AG04449 (cell line): ENCODE measurements at regions not wholly inside any gene's neighbourhood (a gene's known extent, or its start where the extent isn't known, plus 50 kb on each side); places are given as distances from the start of the nearest gene placed in this dataset.

ENCODE experiments used
- CTCF ChIA-PET: fragments of 350-600 bp; formaldehyde crosslinking; extraction: SDS; loops from one replicate; lab custom pipeline; 2021; ENCODE audit warnings: antibody characterized with exemption; lab: Yijun Ruan, JAX
- POLR2A ChIA-PET: fragments of 400-600, 350-600 bp; formaldehyde crosslinking; extraction: SDS; loops from one replicate; lab custom pipeline; 2020; ENCODE audit warnings: antibody characterized with exemption, inconsistent platforms; lab: Yijun Ruan, JAX
- DNase-seq: peaks from one replicate; pipeline ENCODE4 v3.0.0-alpha.2; 2010; ENCODE audit warnings: low read depth, low spot score
- H3K4me3 ChIP-seq: 2 replicates; pipeline ENCODE4 v1.5.1; 2011; ENCODE audit warnings: low read depth, mild to moderate bottlenecking, control low read depth, low read length
- TF ChIP-seq, protein P1 (sequence below): IDR thresholded peaks from one replicate; pipeline ENCODE4 v1.5.1; 2011; ENCODE audit warnings: mild to moderate bottlenecking, moderate library complexity, low read length, control low read depth, inconsistent platforms; ENCODE audit not compliant: insufficient read depth; ENCODE audit errors: missing control alignments

GRCh38 chr12:58357511-58357910, 416.1 kb downstream of the ATP23 start:
- no peak for DNase-seq
- no peak overlapping the region for H3K4me3 ChIP-seq
- ChIA-PET POLR2A (no interaction called here), CTCF (interaction anchor here (0.6 to 3.2 kb wide), 4 partner anchors 10 to 556 kb away, joined by 3 to 24 read pairs (median 7); no protein-coding TSS in a partner anchor)
- TF ChIP-seq, protein P1, sequence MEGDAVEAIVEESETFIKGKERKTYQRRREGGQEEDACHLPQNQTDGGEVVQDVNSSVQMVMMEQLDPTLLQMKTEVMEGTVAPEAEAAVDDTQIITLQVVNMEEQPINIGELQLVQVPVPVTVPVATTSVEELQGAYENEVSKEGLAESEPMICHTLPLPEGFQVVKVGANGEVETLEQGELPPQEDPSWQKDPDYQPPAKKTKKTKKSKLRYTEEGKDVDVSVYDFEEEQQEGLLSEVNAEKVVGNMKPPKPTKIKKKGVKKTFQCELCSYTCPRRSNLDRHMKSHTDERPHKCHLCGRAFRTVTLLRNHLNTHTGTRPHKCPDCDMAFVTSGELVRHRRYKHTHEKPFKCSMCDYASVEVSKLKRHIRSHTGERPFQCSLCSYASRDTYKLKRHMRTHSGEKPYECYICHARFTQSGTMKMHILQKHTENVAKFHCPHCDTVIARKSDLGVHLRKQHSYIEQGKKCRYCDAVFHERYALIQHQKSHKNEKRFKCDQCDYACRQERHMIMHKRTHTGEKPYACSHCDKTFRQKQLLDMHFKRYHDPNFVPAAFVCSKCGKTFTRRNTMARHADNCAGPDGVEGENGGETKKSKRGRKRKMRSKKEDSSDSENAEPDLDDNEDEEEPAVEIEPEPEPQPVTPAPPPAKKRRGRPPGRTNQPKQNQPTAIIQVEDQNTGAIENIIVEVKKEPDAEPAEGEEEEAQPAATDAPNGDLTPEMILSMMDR: no peak

DNA sequence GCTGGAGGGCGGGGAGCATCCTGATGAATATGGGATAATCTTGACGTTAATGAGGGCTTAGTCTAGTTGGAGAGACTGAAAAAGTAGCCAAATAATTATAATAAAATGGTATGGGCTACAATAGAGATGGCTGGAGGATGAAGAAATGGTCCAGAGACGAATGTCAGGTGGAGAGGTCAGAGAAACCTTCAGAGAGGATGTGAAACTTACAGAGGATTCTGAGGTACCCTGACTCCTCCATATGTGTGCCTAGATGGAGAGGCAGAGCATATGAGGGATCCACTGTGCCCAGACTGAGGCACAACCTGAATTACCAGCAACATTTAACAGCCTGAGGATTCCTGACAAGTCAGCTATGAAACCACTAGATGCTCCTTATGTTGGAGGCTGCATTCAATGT, 417.0 kb downstream of the ATP23 start:
- CTCF ChIA-PET: interaction anchor here (0.8 to 3.2 kb wide), 4 partner anchors 10 to 182 kb away, joined by 3 to 24 read pairs (median 8); no protein-coding TSS in a partner anchor
- POLR2A ChIA-PET: no interaction called here
- no peak for DNase-seq
- no peak overlapping the region for H3K4me3 ChIP-seq
- TF ChIP-seq, protein P1: no peak

DNA sequence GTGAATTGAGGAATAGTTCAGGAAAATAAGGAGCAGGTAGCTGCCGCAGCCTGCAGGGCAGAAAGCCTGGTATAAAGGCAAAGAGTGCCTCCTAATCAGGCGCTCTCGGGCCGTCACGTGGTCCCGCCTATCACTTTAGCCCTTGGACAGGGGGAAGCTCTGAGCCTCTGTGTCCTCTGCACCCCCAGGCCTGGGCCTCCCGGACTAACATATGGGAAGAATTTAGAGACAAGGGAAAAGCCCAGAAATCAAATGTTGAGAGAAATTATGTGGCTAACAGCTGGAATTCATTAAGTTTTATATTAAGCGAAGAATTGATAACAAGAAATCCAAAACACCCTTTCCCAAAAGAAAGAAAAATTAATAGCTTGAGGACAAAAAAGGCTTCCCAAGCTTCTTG, 417.7 kb downstream of the ATP23 start:
- TF ChIP-seq, protein P1: no peak
- H3K4me3 ChIP-seq: no peak overlapping the region
- ChIA-PET CTCF (interaction anchor here (0.6 to 3.2 kb wide), 7 partner anchors 9 to 1045 kb away, joined by 3 to 24 read pairs (median 4); no protein-coding TSS in a partner anchor), POLR2A (no interaction called here)
- no peak for DNase-seq

DNA sequence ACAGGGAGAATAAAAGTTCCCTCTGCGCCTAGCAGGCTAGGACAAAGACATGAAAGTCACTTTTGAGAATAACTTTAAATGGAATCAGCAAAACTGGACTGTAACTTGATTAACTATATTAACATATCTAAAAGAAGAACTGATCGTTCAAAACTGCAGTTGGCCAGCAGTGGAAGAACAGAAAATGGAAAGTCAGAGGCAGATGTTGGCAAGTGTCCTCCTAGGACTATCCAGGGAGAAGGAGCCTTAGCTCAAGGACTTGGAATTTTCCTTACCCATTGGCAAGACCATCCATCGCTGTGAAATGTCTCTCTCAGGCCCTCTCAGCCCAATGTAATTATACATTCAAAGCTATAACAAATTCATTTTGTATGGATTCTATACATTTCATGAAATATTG, 419.7 kb downstream of the ATP23 start:
- no peak for DNase-seq
- ChIA-PET POLR2A (no interaction called here), CTCF (interaction anchor here (1.3 kb wide), 1 partner anchor 46 kb away, joined by 3 read pairs; no protein-coding TSS in a partner anchor)
- H3K4me3 ChIP-seq: no peak overlapping the region
- TF ChIP-seq, protein P1: no peak

DNA sequence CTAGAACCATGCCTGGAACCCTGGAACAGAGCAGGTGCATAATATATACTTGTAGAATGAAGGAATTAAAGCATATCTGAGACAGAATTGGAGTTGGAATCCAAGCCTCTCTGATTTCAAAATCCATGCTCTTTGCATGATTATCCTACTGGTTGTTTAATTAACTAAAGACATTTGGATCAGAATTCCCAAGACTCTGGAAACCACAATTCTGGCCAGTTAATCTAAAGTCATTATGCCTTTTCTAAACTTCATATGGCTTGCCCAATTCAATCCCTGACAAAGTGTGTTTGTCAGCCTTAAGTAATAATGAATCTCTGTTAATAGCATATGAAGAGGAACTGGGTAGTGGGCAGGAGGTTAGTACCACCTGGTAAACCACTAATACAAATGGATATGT, 422.6 kb downstream of the ATP23 start:
- TF ChIP-seq, protein P1: no peak
- DNase-seq: no peak
- POLR2A ChIA-PET: no interaction called here
- CTCF ChIA-PET: interaction anchor here (1.2 kb wide), 1 partner anchor 175 kb away, joined by 3 read pairs; no protein-coding TSS in a partner anchor
- no peak overlapping the region for H3K4me3 ChIP-seq

DNA sequence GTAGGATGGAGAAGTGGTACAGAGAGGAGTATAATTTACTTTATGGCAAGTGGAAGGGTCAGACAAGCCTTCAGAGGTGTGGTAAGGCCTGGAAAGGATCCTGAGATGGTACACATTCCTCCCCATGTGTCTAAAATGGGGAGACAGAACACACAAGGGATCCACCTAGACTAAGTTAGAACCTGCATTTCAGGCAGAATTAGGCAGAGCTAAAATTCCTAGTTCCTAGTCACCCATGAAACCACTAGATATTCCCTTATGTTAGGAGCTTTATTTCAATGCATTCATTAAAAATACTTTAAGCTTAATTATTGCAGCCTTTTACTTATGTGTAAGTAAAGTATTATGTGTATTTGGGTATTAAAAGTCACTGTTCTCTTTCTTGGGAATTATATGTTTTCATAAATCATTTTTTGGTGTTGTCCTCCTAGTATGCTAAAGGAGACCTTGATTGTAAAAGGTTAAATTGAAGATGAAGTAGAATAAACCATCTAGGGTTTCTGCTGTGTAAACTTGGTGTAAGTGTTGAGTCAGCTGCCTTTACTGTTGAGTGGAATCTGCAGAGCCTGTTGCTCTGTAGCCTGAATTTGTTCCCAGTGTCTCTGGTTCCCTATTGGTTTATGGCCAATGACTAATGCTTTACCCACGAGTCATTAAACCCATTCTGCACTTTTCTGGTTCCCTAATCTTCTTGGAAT, 423.2 kb downstream of the ATP23 start:
- DNase-seq: peak; percentile 99
- TF ChIP-seq, protein P1: no peak
- H3K4me3 ChIP-seq: no peak overlapping the region
- POLR2A ChIA-PET: interaction anchor here (0.6 to 1.2 kb wide), 3 partner anchors 23 to 82 kb away, joined by 3 to 6 read pairs (median 3); no protein-coding TSS in a partner anchor
- CTCF ChIA-PET: interaction anchor here (1.0 to 1.1 kb wide), 2 partner anchors 19 to 177 kb away, joined by 3 read pairs; no protein-coding TSS in a partner anchor
